Mesenchymal stem cell (in vitro differentiated cells and primary cell): ENCODE measurements at regions not wholly inside any gene's neighbourhood (a gene's known extent, or its start where the extent isn't known, plus 50 kb on each side); places are given as distances from the start of the nearest gene placed in this dataset.

ENCODE experiments used
- DNase-seq: peaks from one replicate; pipeline ENCODE4 v3.0.0-alpha.2; 2013
- H2AFZ ChIP-seq: one replicate; pipeline ENCODE4 v1.6.1; 2013; ENCODE audit warnings: low read depth, mild to moderate bottlenecking, control low read depth, inconsistent platforms, low read length, moderate library complexity
- H2AK5ac ChIP-seq: 2 replicates; pipeline ENCODE4 v1.6.1; 2013; ENCODE audit warnings: low read length, moderate library complexity, mild to moderate bottlenecking, inconsistent platforms; ENCODE audit not compliant: severe bottlenecking
- H2BK120ac ChIP-seq: one replicate; pipeline ENCODE4 v1.6.1; 2013; ENCODE audit warnings: low read depth, mild to moderate bottlenecking, inconsistent platforms, low read length, moderate library complexity
- H2BK12ac ChIP-seq, 2 experiments: one replicate each; pipeline ENCODE4 v1.6.1; 2013; ENCODE audit warnings: inconsistent platforms in 2 of 2, low read length in 2 of 2, mild to moderate bottlenecking in 2 of 2, moderate library complexity in 2 of 2, control low read depth in 1 of 2
- H2BK15ac ChIP-seq: one replicate; pipeline ENCODE4 v1.6.1; 2013; ENCODE audit warnings: mild to moderate bottlenecking, low read depth, inconsistent platforms; ENCODE audit not compliant: poor library complexity, severe bottlenecking
- H2BK5ac ChIP-seq: 2 replicates; pipeline ENCODE4 v1.6.1; 2013; ENCODE audit warnings: low read depth, mild to moderate bottlenecking, low read length, control low read depth, inconsistent platforms; ENCODE audit not compliant: poor library complexity, severe bottlenecking
- H3K14ac ChIP-seq, 2 experiments: one replicate each; pipeline ENCODE4 v1.6.1; 2013; ENCODE audit warnings: inconsistent platforms in 2 of 2, low read length in 2 of 2, control low read depth in 1 of 2, mild to moderate bottlenecking in 1 of 2, moderate library complexity in 1 of 2
- H3K18ac ChIP-seq, 2 experiments: one replicate each; pipeline ENCODE4 v1.6.1; 2013; ENCODE audit warnings: inconsistent platforms in 2 of 2, low read length in 2 of 2, control low read depth in 1 of 2, low read depth in 1 of 2, mild to moderate bottlenecking in 1 of 2
- H3K23ac ChIP-seq, 2 experiments: one replicate each; pipeline ENCODE4 v1.6.1; 2013; ENCODE audit warnings: inconsistent platforms in 2 of 2, low read length in 2 of 2, mild to moderate bottlenecking in 2 of 2, moderate library complexity in 2 of 2, control low read depth in 1 of 2
- H3K27ac ChIP-seq: 2 replicates; pipeline ENCODE4 v1.5.1; 2013; ENCODE audit warnings: mild to moderate bottlenecking, moderate library complexity, low read length, control low read depth, inconsistent platforms; ENCODE audit not compliant: poor library complexity, severe bottlenecking
- H3K27me3 ChIP-seq, 2 experiments: 2 replicates each; pipeline versions ENCODE4 v1.6.1 to v1.7.0; 2013; ENCODE audit warnings: low read length in 2 of 2, mild to moderate bottlenecking in 2 of 2, moderate library complexity in 2 of 2, control low read depth in 1 of 2, inconsistent platforms in 1 of 2; ENCODE audit not compliant: control insufficient read depth in 1 of 2, insufficient read depth in 1 of 2
- H3K36me3 ChIP-seq, 2 experiments: 2 replicates each; pipeline versions ENCODE4 v1.6.1 to v1.7.0; 2013; ENCODE audit warnings: low read length in 2 of 2, control low read depth in 1 of 2, inconsistent platforms in 1 of 2, low read depth in 1 of 2, mild to moderate bottlenecking in 1 of 2; ENCODE audit not compliant: insufficient read depth in 2 of 2, control insufficient read depth in 1 of 2
- H3K4ac ChIP-seq, 2 experiments: one replicate each; pipeline ENCODE4 v1.6.1; 2013; ENCODE audit warnings: inconsistent platforms in 2 of 2, low read length in 2 of 2, mild to moderate bottlenecking in 2 of 2, moderate library complexity in 2 of 2, control low read depth in 1 of 2, low read depth in 1 of 2
- H3K4me1 ChIP-seq: 2 replicates; pipeline ENCODE4 v1.6.1; 2013; ENCODE audit warnings: low read depth, low read length, control low read depth; ENCODE audit not compliant: control insufficient read depth, insufficient read depth
- H3K4me2 ChIP-seq: 2 replicates; pipeline ENCODE4 v1.6.1; 2013; ENCODE audit warnings: low read length, mild to moderate bottlenecking, inconsistent platforms; ENCODE audit not compliant: poor library complexity, severe bottlenecking
- H3K4me3 ChIP-seq, 2 experiments: 2 replicates each; pipeline versions ENCODE4 v1.5.1 to v1.7.0; 2013; ENCODE audit warnings: low read length in 2 of 2, mild to moderate bottlenecking in 2 of 2, control low read depth in 1 of 2, low read depth in 1 of 2; ENCODE audit not compliant: insufficient read depth in 1 of 2
- H3K79me1 ChIP-seq: replicated peaks from 2 replicates; pipeline ENCODE4 v1.6.1; 2013; ENCODE audit warnings: mild to moderate bottlenecking, control low read depth, low read length, inconsistent platforms; ENCODE audit not compliant: poor library complexity, severe bottlenecking
- H3K9ac ChIP-seq: 2 replicates; pipeline ENCODE4 v1.7.0; 2013; ENCODE audit warnings: mild to moderate bottlenecking, low read length, moderate library complexity
- H3K9me3 ChIP-seq: 2 replicates; pipeline ENCODE4 v1.7.0; 2013; ENCODE audit warnings: mild to moderate bottlenecking, low read length; ENCODE audit not compliant: control insufficient read depth
- H4K8ac ChIP-seq: one replicate; pipeline ENCODE4 v1.6.1; 2013; ENCODE audit warnings: inconsistent platforms, mild to moderate bottlenecking, low read length, moderate library complexity
- H4K91ac ChIP-seq: one replicate; pipeline ENCODE4 v1.6.1; 2013; ENCODE audit warnings: mild to moderate bottlenecking, low read length, inconsistent platforms
- WGBS: methylation state at CpG from one replicate; pipeline ENCODE4 v1.1.7; 2013; ENCODE audit warnings: mixed read lengths; 5-methylcytosine and 5-hydroxymethylcytosine counted together

- no peak overlapping the region for H3K4me3 ChIP-seq
- H3K79me1 ChIP-seq: no peaks in the 10 kb centered on the region
- H3K14ac ChIP-seq: no peak overlapping the region
- no peak overlapping the region for H3K27ac ChIP-seq
- H3K27me3 ChIP-seq: no peaks in the 10 kb centered on the region
- H3K4ac ChIP-seq: no peak overlapping the region
- no peak overlapping the region for H4K91ac ChIP-seq
- no peaks in the 10 kb centered on the region for H3K4me1 ChIP-seq
- no peak overlapping the region for H3K23ac ChIP-seq
- no peak overlapping the region for H2BK5ac ChIP-seq
- no peak overlapping the region for H2BK120ac ChIP-seq
- H3K9me3 ChIP-seq: no peaks in the 10 kb centered on the region
- no peak overlapping the region for H2BK15ac ChIP-seq
- H2AK5ac ChIP-seq: no peak overlapping the region
- no CpG with 5 or more reads among the region's 1 CpG for WGBS
- no peak overlapping the region for H3K18ac ChIP-seq
- H2BK12ac ChIP-seq: no peak overlapping the region
- no peak overlapping the region for H3K9ac ChIP-seq
- no peak overlapping the region for H3K4me2 ChIP-seq
- H3K36me3 ChIP-seq: no peaks in the 10 kb centered on the region
- DNase-seq: no peak
- no peak overlapping the region for H2AFZ ChIP-seq
- no peak overlapping the region for H4K8ac ChIP-seq
These were observed 82.9 kb upstream of the CCDC85A start for GRCh38 chr2:56100791-56101312.

DNA sequence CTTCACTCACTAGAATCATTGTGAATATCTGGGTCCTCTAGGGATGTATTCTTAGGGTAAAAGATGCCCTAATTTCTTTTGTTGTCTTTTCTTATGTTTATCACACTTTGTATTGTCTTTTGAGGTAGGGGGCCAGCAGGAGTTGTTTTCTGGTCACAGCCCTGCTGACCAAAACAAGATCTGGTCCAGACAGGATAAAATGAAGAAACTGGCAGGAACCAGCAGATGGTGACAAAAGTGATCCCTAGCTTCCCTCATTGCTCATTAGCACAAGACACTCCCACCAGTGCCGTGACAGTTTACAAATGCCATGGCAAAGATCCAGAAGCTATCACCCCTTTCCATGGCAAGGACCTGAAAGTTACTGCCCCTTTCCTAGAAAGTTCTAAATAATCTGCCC is 81.7 kb upstream of the CCDC85A start:
- Histone ChIP-seq H3K4me2 (no peak overlapping the region), H2BK12ac (no peak overlapping the region), H2BK120ac (no peak overlapping the region), H3K79me1 (no peaks in the 10 kb centered on the region), H3K9me3 (no peaks in the 10 kb centered on the region), H3K4ac (no peak overlapping the region), H3K4me3 (no peak overlapping the region), H3K14ac (no peak overlapping the region), H3K27me3 (no peaks in the 10 kb centered on the region), H2BK5ac (no peak overlapping the region), H3K9ac (no peak overlapping the region), H2AFZ (no peak overlapping the region), H4K91ac (no peak overlapping the region), H3K4me1 (no peaks in the 10 kb centered on the region), H3K36me3 (no peaks in the 10 kb centered on the region), H3K23ac (no peak overlapping the region), H2BK15ac (no peak overlapping the region), H3K18ac (no peak overlapping the region), H3K27ac (no peak overlapping the region), H2AK5ac (no peak overlapping the region), H4K8ac (no peak overlapping the region)
- DNase-seq: no peak
- WGBS: 0% methylated on average over 1 of the region's 1 CpG

DNA sequence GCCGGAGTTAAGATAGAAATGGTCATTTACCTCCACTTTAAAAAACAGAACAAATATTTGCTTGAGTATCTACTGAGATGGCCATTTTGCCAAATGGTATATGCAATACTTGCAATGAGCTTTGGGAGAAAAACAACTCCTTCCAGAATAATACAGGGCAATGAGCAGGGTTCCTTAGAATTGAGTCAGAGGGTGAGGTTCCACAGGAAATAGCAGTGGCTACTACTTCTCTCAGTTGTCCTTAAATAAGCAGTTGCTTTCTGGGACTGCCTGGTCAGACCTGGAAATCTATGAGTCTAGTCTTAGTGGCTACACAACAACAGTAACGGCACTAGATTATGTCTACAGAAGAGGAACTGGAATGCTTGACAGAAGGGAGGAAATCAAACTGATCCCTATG is 80.9 kb upstream of the CCDC85A start:
- Histone ChIP-seq H2AFZ (no peak overlapping the region), H4K8ac (no peak overlapping the region), H2BK5ac (no peak overlapping the region), H3K9ac (no peak overlapping the region), H3K18ac (no peak overlapping the region), H3K27ac (no peak overlapping the region), H3K4me3 (no peak overlapping the region), H2BK12ac (no peak overlapping the region), H2BK120ac (no peak overlapping the region), H3K79me1 (no peaks in the 10 kb centered on the region), H3K9me3 (no peaks in the 10 kb centered on the region), H4K91ac (no peak overlapping the region), H2AK5ac (no peak overlapping the region), H3K4ac (no peak overlapping the region), H3K36me3 (no peaks in the 10 kb centered on the region), H3K23ac (no peak overlapping the region), H2BK15ac (no peak overlapping the region), H3K14ac (no peak overlapping the region), H3K4me2 (no peak overlapping the region), H3K4me1 (no peaks in the 10 kb centered on the region), H3K27me3 (no peaks in the 10 kb centered on the region)
- WGBS: 100% methylated on average over 1 of the region's 2 CpGs
- no peak for DNase-seq

GRCh38 chr2:56104962-56105361 is 78.8 kb upstream of the CCDC85A start:
- no peaks in the 10 kb centered on the region for H3K4me1 ChIP-seq
- H3K18ac ChIP-seq: no peak overlapping the region
- no peak overlapping the region for H2AFZ ChIP-seq
- no peaks in the 10 kb centered on the region for H3K79me1 ChIP-seq
- H2BK15ac ChIP-seq: no peak overlapping the region
- no peak overlapping the region for H2BK5ac ChIP-seq
- H3K4me2 ChIP-seq: no peak overlapping the region
- H3K4ac ChIP-seq: no peak overlapping the region
- H4K91ac ChIP-seq: no peak overlapping the region
- H3K27me3 ChIP-seq: peaks cover 3 to 7% of the 10 kb centered on the region in 2 experiments
- H3K36me3 ChIP-seq: no peaks in the 10 kb centered on the region
- H3K27ac ChIP-seq: no peak overlapping the region
- H3K9me3 ChIP-seq: no peaks in the 10 kb centered on the region
- no peak overlapping the region for H3K9ac ChIP-seq
- no peak overlapping the region for H2BK12ac ChIP-seq
- DNase-seq: no peak
- H2AK5ac ChIP-seq: no peak overlapping the region
- no peak overlapping the region for H3K14ac ChIP-seq
- H3K23ac ChIP-seq: no peak overlapping the region
- no peak overlapping the region for H3K4me3 ChIP-seq
- no peak overlapping the region for H4K8ac ChIP-seq
- no peak overlapping the region for H2BK120ac ChIP-seq
- WGBS: no CpG with 5 or more reads among the region's 1 CpG
